ENCODE measurements at regions not wholly inside any gene's neighbourhood (a gene's known extent, or its start where the extent isn't known, plus 50 kb on each side); places are given as distances from the start of the nearest gene placed in this dataset.

GRCh38 chr1:91584309-91584708 is 83.7 kb downstream of the CDC7 start:
- H3K36me3 ChIP-seq, result no peaks in the 10 kb centered on the region
- no peaks in the 10 kb centered on the region for H3K9me3 ChIP-seq
- DNase-seq, result no peak
- TF ChIP-seq CTCF (IDR thresholded peaks at IDR 0.05) (no peak), POLR2A (IDR thresholded peaks at IDR 0.05) (no peak)
- H3K4me3 ChIP-seq, result no peak overlapping the region
- H3K4me1 ChIP-seq, result no peaks in the 10 kb centered on the region
- intact Hi-C loops (cut with DNase I; ENCODE audit: low total_unique reads), result no loop called here
- H3K27me3 ChIP-seq, result no peaks in the 10 kb centered on the region
- peak overlapping the region; percentile 86 to 97 for H3K27ac ChIP-seq

GRCh38 chr1:91584878-91585277 is 84.2 kb downstream of the CDC7 start:
- H3K27ac ChIP-seq, result peak overlapping the region; percentile 86 to 97
- no peak for DNase-seq
- no peaks in the 10 kb centered on the region for H3K9me3 ChIP-seq
- TF ChIP-seq POLR2A (IDR thresholded peaks at IDR 0.05), result no peak
- TF ChIP-seq CTCF (IDR thresholded peaks at IDR 0.05), result no peak
- intact Hi-C loops (cut with DNase I; ENCODE audit: low total_unique reads), result no loop called here
- no peaks in the 10 kb centered on the region for H3K4me1 ChIP-seq
- no peaks in the 10 kb centered on the region for H3K36me3 ChIP-seq
- H3K4me3 ChIP-seq, result no peak overlapping the region
- H3K27me3 ChIP-seq, result no peaks in the 10 kb centered on the region

GRCh38 chr1:91585502-91585901 is 84.9 kb downstream of the CDC7 start:
- Histone ChIP-seq H3K36me3 (no peaks in the 10 kb centered on the region), H3K4me3 (no peak overlapping the region), H3K9me3 (no peaks in the 10 kb centered on the region), H3K27me3 (no peaks in the 10 kb centered on the region), H3K27ac (peak overlapping the region; percentile 34 to 97), H3K4me1 (no peaks in the 10 kb centered on the region)
- intact Hi-C loops (cut with DNase I; ENCODE audit: low total_unique reads), result no loop called here
- DNase-seq, result no peak
- no peak for TF ChIP-seq POLR2A (IDR thresholded peaks at IDR 0.05)
- TF ChIP-seq CTCF (IDR thresholded peaks at IDR 0.05), result no peak

GRCh38 chr1:91585982-91586381 is 85.3 kb downstream of the CDC7 start:
- intact Hi-C loops (cut with DNase I; ENCODE audit: low total_unique reads), result no loop called here
- peak overlapping the region; percentile 34 to 97 for H3K27ac ChIP-seq
- no peak overlapping the region for H3K4me3 ChIP-seq
- no peak for DNase-seq
- no peaks in the 10 kb centered on the region for H3K36me3 ChIP-seq
- no peaks in the 10 kb centered on the region for H3K9me3 ChIP-seq
- no peaks in the 10 kb centered on the region for H3K4me1 ChIP-seq
- TF ChIP-seq CTCF (IDR thresholded peaks at IDR 0.05) (no peak), POLR2A (IDR thresholded peaks at IDR 0.05) (no peak)
- H3K27me3 ChIP-seq, result no peaks in the 10 kb centered on the region

GRCh38 chr1:91589437-91589836 is 88.8 kb downstream of the CDC7 start:
- Histone ChIP-seq H3K4me3 (no peak overlapping the region), H3K27ac (peak overlapping the region; percentile 60 to 80), H3K9me3 (no peaks in the 10 kb centered on the region), H3K4me1 (no peaks in the 10 kb centered on the region), H3K27me3 (no peaks in the 10 kb centered on the region), H3K36me3 (no peaks in the 10 kb centered on the region)
- TF ChIP-seq POLR2A (IDR thresholded peaks at IDR 0.05), result no peak
- TF ChIP-seq CTCF (IDR thresholded peaks at IDR 0.05), result peak in 2 of 4 experiments; percentile 30 to 42
- intact Hi-C loops (cut with DNase I; ENCODE audit: low total_unique reads), result no loop called here
- DNase-seq, result no peak

Data from uterus (tissue), 3 donors.